GM19043 (cell line): ENCODE measurements at regions not wholly inside any gene's neighbourhood (a gene's known extent, or its start where the extent isn't known, plus 50 kb on each side); places are given as distances from the start of the nearest gene placed in this dataset.

Source experiments
- ATAC-seq: cut with Tn5 transposase; IDR thresholded peaks from one replicate; pipeline ENCODE4 v1.9.1; 2021; ENCODE audit warnings: low read depth; ENCODE audit not compliant: unreplicated experiment

DNA sequence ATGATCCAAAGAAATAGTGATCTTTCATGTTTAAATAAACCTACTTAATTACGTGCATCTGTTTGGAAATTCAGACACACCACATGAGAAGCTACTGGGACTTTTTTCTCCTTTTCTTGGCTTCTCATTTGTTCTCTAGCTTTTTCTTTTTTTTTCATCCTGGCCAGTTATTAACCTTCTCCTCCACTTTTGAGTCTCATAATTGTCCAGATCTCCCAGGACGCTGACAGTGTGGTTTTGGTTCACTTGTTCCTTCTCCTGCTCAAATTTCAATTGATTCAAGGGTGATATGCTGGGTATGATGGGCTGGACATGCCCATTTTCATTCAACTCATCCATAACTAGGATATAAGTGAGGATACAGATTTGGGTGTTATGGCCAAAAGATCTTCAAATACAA is 152.3 kb downstream of the TM9SF2 start:
- ATAC-seq: no peak

DNA sequence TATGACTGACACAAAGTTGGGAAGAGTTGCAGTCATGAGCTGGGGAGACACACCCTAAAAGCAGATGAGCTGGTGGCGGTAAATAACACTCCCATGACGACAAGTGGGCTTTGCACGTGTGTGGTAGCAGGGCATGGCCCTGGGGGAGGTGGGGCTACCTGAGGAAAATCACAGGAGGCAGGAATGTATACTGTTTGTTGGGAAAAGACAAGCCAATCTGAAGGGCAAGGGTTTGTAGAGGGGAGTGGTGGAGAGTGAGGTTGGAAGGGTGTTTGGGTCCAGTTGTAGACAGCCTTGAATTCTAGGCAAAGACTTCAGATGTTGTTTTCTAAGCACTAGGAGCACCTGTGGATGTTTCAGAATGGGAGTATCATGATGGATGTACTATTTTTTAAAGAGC is 151.6 kb downstream of the TM9SF2 start:
- ATAC-seq: no peak

DNA sequence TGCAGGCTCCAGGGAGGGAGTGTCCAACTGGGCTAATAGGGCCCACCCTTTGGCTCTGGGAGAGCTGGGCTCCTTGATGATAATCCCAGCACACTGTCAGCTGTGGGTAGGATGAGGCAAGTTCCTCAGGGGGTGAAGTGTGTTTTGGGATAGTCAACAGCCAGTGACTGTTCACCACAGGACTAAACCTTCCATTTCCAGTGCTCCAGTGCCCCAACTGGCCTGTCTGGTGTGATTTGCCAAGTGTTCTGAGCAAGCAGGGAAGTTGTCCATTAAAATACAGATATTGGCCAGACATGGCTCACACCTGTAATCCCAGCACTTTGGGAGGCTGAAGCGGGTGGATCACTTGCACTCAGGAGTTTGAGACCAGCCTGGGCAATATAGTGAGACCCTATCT is 150.9 kb downstream of the TM9SF2 start:
- ATAC-seq: no peak

DNA sequence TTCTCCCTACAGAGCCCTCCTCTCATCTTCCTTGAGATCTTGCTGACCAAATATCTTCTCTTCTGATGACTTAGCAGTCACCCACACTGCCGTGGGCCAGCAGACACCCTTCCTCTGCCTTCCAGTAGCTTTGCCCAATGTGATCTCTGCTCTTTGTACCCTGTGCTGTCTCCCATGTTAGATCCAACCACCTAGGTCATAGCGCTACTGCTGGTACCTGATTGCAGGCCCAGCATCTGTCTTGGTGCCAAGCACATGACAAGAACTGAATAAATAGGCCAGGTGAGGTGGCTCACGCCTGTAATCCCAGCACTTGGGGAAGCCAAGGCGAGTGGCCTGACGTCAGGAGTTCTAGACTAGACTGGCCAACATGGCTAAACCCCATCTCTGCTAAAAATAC is 149.7 kb downstream of the TM9SF2 start:
- no peak for ATAC-seq

DNA sequence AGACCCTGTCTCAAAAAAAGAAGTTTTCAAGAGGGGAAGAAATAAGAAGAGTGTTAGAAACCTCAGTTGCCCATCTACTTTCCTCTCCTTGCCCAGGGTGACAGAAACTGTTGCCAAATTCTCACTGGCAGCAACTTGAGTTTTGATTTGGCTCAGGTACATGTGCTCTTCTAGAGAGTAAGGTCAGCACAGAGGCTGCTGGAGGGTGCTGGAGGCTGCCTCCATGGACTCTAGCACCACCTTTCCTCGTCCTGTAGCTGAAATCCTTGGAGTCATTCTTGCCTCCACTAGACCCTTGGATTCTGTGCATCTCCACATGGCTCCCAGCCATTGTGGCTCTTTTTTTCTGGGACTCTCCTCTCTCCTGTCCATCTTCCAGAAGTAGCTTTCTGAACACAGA is 149.1 kb downstream of the TM9SF2 start:
- ATAC-seq: no peak

DNA sequence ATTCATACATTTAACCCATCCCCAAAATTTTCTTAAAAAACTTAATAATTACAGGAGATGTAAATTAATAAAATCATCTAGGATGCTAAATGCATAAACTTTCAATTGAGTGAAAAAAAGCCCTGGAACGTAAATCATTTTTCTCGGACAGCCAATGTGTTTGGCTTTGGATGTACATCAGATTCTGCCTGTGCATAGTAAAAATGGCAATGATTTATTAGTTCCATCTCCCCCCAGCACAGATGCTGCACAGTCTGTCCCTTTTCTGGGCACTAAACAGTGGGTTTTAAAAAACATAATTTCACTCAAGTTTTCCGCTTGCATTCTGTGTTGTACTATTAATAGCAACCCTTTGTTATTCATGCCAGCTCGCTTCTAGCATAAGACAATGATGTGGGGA is 147.7 kb downstream of the TM9SF2 start:
- ATAC-seq: no peak

DNA sequence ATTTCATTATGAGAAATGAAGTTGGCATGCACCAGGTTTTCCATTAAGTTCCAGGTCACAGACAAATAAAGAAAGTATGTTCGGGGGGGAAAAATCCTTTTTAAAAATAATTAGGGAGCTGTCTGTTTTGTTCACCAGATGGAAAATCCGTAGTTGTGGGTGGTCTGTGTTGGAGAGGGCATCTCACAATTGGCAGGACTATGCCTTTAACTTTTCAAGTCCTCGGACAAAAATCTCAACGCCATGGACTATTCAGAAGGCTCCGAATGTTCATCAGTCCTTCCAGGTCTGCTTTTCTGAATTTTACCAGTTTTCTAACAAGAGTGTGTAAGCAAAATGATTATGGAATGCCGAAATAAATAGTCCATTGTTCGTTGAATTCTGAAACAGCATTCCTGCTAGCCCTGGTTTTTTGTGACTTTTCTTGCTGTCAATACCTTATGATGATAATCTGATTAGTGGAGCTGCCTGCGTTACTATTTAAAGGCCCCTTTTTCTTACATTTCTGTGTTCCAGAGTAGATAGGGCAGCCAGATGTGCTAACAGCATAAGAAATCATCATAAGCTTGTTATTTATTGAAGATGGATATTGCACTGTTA is 146.9 kb downstream of the TM9SF2 start:
- no peak for ATAC-seq

DNA sequence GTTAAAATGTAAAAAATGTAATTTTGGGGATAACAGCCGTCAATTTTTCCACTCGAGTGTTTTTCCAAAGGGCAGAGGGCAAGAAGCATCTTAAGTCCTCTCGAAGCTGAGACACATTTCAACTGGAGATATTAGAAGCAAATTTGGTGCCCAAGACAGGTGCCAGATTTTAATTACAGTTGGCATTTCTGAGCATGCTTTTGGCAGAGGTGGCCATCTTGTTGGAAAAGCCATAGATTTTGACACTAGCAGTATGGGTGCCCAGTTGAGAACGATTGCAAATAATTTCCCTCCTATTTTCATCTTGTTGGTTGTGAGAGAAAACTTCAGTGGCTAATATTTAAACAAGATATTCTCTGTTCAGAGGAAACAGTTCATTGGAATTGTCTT is 146.3 kb downstream of the TM9SF2 start:
- no peak for ATAC-seq

DNA sequence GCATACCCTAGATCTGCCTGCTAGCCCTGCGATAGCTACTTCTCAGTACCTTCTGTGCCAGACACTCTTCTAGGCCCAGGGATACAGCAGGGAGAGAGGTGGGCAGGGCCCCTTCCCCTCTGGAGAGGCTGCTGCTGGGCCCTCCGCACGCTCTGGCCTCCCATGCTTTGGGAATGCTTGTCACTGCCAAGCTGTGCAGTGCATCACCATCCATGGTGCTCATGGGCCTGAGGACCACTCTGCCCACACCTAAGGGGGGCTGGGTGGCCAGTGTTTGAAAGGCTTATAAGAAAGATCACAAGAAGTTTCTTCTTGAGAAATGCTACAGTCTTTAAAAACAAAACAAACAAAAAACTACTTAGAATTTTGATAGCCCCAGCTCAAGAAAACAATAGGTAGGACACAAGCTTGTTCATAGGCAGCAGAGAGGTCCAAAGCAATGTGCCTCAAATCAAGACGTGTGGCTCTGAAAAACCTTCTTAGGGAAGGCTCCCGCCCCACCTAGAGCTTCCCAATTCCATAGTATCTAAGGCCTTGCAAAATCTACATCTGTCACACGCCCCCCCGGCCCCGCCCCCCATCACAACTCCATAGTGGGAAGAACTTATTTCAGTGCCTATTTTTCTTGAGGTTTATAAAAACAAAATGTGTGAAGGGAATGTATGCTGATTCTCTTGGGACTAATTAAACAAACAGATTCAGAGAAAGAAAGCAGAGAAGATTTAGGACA is 145.8 kb downstream of the TM9SF2 start:
- no peak for ATAC-seq

DNA sequence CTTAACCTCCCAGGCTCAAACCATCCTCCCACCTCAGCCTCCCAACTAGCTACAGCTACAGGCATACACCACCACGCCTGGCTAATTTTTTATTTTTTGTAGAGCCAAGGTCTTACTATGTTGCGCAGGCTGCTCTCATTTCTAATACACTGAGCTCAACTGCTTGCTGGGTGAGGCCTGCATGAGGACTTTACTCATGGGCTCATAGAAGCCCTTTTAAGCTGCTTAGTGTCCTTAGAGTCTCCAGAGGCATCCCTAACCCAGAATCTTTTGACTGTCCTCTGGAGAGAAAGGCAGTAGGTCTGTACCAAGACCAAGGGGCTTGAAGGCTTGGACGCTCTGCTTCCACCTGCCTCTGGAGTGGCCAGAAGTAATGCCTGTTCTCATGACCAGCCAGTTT is 141.6 kb downstream of the TM9SF2 start:
- ATAC-seq: no peak

DNA sequence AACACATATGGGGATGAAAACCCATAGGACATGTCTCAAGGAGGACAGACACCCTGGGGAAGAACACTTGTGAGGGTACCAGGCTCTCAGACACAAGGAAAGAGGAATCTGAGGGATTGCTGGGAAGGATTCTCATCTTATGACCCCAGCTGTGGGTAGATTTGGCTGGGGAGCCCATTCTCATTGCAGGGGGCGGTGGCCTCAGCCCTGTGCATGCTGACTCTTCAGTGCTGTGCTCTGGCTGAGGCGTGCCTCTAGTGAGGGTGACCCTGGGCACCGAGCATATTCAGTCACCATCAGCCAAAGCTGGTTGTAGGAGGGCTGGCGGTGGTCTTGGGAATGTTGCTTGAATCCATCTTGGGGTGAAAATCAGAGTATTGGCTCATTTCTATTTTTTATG is 140.7 kb downstream of the TM9SF2 start:
- ATAC-seq: no peak

DNA sequence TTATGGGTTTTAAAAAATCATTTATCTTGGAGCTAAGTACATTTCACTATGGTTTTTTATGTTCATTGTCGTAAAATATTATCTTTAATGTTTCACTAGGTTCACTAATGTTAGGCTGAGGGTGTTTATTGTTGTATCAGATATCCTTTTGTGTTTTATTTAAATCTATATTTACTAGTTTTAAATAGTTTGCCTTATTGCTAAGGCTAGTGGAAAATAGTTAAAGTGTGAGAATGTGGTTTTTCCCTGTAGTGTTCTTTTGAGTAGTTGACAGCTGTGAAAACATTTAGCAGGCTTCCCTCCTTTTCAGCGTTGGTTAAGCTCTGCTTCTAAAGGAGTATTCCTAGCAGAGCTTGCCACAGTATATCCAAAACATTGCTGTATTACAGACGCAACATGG is 139.0 kb downstream of the TM9SF2 start:
- no peak for ATAC-seq

DNA sequence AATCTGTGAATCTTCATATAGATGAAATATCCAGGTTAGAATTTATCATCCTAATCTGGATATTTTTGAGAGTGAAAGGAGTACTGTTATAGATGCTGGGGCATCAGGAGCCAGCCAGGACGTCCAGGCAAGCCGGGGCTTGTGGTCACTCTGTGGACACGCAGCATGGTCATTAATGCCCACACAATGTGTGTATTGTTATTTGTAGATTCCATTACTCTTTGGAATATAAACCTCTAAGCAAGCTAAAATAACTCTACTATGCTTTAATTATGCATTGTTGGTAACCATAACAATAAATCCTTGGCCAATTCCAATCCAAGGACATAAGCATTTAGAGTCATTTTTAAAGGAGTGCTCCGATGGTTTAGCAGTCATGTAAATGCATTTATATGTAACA is 137.9 kb downstream of the TM9SF2 start:
- ATAC-seq: no peak

DNA sequence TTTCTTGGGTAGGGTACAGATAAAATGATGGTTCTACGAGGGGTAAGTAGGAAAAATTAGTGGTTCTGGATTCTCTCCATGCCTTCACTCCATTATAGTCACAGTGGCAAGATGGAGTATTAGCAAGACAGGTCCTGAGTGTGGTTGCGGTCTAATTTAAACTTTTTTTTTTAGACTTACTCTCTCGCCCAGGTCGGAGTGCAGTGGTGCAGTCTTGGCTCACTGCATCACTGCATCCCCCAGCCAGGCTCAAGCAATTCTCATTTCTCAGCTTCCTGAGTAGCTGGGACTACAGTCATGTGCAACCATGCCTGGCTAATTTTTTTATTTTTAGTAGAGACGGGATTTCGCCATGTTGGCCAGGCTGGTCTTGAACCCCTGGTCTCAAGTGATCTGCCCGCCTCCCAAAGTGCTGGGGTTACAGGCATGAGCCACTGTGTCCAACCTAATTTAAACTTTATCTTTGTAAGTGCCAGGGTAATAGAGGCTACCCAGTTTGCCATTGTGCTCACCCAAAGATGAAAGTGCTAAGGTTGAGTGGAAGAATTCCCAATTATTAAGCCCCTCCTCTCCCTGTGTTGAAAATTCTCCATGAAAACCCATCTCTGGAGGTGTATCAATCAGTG is 135.6 kb downstream of the TM9SF2 start:
- ATAC-seq: peak; percentile 93

DNA sequence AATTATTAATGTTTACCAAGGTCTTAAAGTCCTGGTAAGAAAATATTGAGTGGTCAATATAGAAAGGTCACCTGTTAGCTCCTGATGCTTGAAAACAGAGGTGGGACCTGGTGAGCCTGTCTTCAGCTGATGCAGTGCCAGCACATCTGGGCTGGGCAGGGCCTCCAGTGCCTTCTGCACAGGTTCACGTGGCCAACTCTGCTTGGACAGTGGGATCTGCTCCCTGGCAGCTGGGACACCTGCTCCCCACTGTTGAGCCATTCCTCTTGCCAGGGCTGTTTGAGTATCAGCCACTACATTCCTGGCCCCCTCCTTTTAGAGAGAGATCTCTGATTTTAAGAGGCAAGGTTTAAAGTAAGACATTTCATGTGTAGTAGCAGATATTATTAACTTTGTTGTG is 135.0 kb downstream of the TM9SF2 start:
- ATAC-seq: no peak

DNA sequence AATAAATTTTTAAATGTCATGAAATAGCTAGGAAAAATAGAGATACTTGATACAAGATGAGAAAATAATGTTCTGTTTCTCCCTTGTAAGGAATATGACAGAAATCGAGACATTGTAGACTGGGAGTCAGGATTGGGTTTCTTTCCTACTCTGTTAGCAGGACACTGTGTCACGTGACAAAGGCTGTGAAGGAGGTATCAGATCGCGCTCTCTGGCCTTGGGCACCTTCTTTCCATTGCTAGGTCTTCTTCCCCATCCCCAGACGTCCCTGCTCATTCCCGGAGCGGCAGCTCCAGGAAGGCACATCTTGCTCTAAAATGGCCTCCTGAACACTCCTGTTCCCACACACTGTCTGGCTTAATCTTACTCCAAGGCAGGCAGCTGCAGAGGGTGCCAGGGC is 133.4 kb downstream of the TM9SF2 start:
- no peak for ATAC-seq

DNA sequence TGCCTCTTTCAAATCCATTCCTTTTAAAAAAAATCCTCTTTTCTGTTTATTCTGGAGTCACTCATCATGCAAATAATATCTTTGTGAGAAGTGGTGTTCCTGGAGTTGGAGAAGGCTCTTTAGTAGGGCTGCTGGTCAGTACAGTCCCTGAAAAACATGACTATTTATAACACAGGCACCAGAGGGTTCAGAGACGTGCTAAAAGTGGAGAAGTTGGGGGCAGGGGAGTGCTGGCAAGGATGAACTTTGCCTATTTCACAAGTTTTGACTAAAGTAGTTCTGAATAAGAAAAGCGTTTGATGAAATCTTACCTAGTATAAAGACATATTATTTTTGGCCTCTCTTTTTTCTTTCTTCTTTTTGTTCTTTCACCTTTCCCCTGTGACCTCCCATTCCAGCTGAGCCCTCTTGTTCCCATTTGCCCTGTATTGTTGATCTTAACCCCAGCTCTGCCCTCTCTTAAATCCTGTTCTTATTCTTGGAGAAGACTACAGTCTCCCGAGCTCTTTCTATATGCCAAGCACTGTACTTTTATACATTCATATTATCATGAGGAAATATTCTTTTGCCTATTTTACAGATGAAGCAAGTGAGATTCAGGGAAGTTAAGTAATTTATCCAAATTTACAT is 129.1 kb downstream of the TM9SF2 start:
- no peak for ATAC-seq

DNA sequence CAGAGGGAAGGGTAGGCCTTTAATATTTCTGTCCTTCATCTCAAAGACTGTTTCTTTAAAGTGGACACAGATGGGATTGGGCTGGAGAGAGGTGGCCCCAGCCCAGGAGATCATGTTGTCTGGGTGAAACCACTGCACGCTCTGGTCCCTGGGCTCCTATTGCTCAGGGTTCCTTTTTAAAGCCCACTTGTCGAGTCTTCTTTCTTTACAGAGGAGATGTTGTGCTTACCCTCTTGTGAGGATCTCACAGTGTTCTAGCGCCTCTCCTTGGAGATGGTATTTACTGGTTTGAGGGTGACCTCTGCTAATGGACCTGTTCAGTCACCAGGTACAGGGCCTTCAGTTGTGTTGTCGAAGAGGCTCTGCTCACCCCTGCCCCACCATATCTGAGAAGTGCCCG is 128.4 kb downstream of the TM9SF2 start:
- no peak for ATAC-seq

DNA sequence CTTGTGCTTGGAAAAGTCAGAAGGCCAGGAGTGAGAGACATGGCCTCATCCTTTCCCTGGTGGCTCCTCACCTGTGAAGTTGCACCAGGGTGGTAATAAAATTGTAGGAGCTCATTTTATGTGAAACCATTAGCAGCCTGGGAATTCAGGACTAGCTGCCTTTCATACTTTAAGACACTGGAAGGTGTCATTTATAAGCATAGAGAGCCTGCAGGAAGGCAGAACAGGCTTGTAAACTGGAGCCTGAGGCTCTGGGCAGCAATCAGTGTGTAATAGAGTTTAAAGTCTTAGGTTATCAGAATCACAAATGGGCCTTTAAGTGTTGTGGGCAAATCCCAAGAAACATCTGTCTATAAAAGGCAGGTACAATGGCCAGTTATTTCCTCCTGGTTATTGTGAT is 127.2 kb downstream of the TM9SF2 start:
- ATAC-seq: no peak

DNA sequence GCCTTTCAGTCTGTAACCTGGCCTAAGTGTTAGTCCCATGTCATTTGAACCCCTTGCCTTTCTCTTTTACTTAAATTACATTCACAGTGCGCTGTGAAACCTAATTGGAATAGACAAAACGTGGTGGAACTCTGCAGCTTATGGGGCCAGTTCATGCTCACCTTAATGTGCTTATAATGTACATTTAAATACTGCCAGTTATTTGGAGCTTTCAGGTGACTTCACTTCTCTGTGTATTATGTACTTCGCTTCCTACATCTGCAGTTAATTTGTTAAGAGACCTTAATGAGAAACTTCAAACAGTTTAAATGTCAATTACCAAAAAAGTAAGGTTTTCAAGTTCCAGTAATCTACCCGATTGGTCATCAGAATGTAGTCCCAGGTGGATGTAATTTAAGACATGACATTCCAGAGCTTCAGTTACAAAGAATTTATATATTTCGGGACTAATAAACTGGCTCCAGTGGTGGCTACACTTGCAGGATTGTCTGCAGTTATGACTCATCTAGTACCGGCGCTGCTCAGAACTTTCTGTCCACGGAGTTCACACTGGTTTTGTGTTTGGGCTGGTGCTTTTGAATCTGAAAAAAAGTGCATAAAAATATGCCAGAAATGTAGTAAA is 125.3 kb downstream of the TM9SF2 start:
- ATAC-seq: no peak

DNA sequence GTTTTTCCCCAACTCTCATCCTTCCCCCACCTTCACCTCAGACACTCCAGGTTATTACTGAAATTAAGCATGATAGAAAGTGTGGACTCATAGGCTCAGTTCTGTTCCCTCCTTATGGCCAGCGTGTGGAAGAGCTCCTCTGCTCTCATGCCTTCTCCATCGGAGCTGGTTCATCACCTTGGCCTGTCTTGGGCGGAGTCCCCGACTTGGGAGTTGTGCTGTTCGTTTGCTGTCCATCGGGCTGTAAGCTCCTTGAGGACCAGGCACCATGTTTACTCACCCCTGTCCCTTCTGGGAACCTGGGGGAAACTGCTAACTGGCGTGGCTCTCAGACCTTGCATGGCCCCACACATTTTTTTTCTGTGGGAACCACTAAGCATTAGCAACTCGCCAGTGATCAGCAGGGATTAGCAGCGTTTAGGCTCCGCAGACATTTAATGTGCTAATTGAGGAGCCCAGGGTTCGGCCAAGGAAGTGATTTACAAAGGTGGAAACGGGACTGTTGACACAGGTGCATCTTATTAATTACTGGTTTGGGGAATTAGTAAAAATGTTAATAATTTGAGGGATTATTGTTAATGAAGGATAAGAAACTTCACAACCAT is 123.8 kb downstream of the TM9SF2 start:
- no peak for ATAC-seq
